ENCODE measurements at regions not wholly inside any gene's neighbourhood (a gene's known extent, or its start where the extent isn't known, plus 50 kb on each side); places are given as distances from the start of the nearest gene placed in this dataset.

DNA sequence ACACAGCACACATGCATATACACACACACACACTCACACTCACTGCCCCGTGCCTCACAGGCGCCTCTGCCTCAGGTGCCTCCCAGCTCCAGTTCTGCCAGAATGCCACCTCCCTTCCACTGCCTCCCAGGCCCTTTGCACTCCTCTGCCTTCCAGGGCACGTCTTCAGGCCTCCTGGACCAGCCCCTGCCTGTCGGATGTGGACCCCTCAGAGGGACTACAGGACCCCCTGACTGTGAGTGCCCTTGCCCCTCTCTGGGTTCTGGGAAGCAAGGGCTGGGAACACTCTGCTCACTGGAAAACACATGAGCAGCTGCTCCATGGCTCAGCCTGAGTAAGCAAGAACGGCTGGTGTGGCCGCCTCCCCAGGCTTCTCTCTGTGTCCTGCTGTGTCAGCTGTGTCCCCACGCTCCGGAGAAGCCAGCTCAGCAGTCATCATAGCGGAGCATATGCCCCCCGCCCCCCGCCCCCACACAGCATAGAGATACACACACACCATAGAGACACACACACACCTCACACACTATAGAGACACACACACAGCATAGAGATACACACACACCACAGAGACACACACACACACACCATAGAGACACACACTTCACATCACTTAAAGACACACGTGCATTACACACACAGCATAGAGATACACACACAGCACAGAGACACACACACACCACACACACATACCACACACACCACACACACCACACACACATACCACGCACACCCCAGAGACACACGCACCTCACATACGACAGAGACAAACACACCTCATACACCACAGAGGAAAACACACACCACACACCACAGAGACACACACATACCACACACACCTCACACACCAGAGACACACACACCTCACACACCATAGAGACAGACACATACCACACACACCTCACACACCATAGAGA, 271.3 kb downstream of the CYRIA start:
- TF ChIP-seq, protein P1, sequence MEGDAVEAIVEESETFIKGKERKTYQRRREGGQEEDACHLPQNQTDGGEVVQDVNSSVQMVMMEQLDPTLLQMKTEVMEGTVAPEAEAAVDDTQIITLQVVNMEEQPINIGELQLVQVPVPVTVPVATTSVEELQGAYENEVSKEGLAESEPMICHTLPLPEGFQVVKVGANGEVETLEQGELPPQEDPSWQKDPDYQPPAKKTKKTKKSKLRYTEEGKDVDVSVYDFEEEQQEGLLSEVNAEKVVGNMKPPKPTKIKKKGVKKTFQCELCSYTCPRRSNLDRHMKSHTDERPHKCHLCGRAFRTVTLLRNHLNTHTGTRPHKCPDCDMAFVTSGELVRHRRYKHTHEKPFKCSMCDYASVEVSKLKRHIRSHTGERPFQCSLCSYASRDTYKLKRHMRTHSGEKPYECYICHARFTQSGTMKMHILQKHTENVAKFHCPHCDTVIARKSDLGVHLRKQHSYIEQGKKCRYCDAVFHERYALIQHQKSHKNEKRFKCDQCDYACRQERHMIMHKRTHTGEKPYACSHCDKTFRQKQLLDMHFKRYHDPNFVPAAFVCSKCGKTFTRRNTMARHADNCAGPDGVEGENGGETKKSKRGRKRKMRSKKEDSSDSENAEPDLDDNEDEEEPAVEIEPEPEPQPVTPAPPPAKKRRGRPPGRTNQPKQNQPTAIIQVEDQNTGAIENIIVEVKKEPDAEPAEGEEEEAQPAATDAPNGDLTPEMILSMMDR (IDR thresholded peaks at IDR 0.05): no peak
- no peak for TF ChIP-seq POLR2A (IDR thresholded peaks at IDR 0.05)
